ENCODE measurements at regions not wholly inside any gene's neighbourhood (a gene's known extent, or its start where the extent isn't known, plus 50 kb on each side); places are given as distances from the start of the nearest gene placed in this dataset.

DNA sequence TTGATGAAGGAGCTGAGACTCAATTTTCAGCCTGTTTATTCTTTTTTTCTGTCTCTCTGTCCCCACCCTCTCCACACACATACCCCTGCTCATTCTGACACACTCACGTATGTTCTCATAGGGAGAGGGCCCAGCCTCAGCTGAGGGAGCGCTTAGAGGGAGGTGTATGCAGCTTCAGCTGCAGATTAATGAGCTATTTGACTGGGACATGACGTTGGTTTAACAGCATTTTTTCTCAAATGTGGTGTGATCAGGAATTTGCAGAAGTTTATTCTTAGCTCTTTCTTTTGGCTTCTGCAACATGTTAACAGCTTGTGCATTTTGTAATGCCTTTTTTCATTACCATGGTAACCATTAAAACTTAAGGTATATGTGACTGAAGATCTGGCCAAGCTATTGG lies 1547.1 kb upstream of the PIK3C3 start:
- CTCF ChIA-PET = no interaction called here
- Histone ChIP-seq H3K27ac (ENCODE audit: insufficient read depth in 1 of 2, low read depth in 1 of 2, low read length in 2 of 2, poor library complexity in 1 of 2, severe bottlenecking in 2 of 2) (no peak overlapping the region), H3K36me3 (ENCODE audit: control insufficient read depth in 4 of 4, insufficient read depth in 4 of 4, low read length in 3 of 4) (no peaks in the 10 kb centered on the region), H3K4me3 (ENCODE audit: control insufficient read depth in 1 of 7, extremely low read depth in 1 of 7, insufficient read depth in 4 of 7, low read depth in 2 of 7, low read length in 6 of 7) (no peak overlapping the region), H3K27me3 (replicated peaks in 2 of 5; ENCODE audit: control insufficient read depth in 4 of 5, insufficient read depth in 5 of 5, low read length in 4 of 5) (peaks cover 0 to 2% (median 0%) of the 10 kb centered on the region in 5 experiments), H3K4me1 (ENCODE audit: control extremely low read depth in 1 of 4, control insufficient read depth in 4 of 4, insufficient read depth in 4 of 4, low read length in 3 of 4) (no peaks in the 10 kb centered on the region), H3K9me3 (ENCODE audit: control extremely low read depth in 1 of 5, control insufficient read depth in 4 of 5, insufficient read depth in 2 of 5, low read depth in 1 of 5, low read length in 4 of 5) (peaks cover 0 to 1% (median 0%) of the 10 kb centered on the region in 5 experiments)
- no peak for DNase-seq
- POLR2A ChIA-PET = no interaction called here
- 33% methylated on average over 1 of the region's 3 CpGs for WGBS (ENCODE audit: insufficient coverage)

DNA sequence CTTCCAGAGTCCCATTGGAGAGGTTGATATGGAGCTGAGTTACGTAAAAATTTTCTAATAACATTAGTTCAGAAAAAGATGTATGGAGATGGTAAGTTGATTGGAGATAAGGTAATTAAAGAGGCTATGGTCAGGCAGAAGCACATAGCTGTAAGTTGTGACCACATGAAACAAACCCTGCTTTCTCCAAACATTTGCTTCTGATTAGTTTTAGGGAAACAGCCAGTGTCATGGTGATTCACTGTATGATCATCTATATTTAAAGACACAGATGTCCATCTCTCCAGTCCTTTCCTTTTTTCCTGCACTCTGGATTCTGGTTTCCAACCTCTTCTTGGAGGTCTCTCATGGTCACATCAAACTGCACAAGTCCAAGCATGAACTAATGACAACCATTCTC lies 1550.8 kb upstream of the PIK3C3 start:
- H3K27ac ChIP-seq (ENCODE audit: insufficient read depth in 1 of 2, low read depth in 1 of 2, low read length in 2 of 2, poor library complexity in 1 of 2, severe bottlenecking in 2 of 2) = no peak overlapping the region
- ChIA-PET CTCF (interaction anchor here (1.4 kb wide), 1 partner anchor 10 kb away, joined by 5 read pairs; no protein-coding TSS in a partner anchor), POLR2A (no interaction called here)
- H3K36me3 ChIP-seq (ENCODE audit: control insufficient read depth in 4 of 4, insufficient read depth in 4 of 4, low read length in 3 of 4) = no peaks in the 10 kb centered on the region
- WGBS (ENCODE audit: insufficient coverage) = no CpG with 5 or more reads among the region's 1 CpG
- H3K4me1 ChIP-seq (ENCODE audit: control extremely low read depth in 1 of 4, control insufficient read depth in 4 of 4, insufficient read depth in 4 of 4, low read length in 3 of 4) = no peaks in the 10 kb centered on the region
- peaks cover 0 to 2% (median 0%) of the 10 kb centered on the region in 5 experiments for H3K27me3 ChIP-seq (replicated peaks in 2 of 5; ENCODE audit: control insufficient read depth in 4 of 5, insufficient read depth in 5 of 5, low read length in 4 of 5)
- no peak overlapping the region for H3K4me3 ChIP-seq (ENCODE audit: control insufficient read depth in 1 of 7, extremely low read depth in 1 of 7, insufficient read depth in 4 of 7, low read depth in 2 of 7, low read length in 6 of 7)
- DNase-seq = no peak
- no peaks in the 10 kb centered on the region for H3K9me3 ChIP-seq (ENCODE audit: control extremely low read depth in 1 of 5, control insufficient read depth in 4 of 5, insufficient read depth in 2 of 5, low read depth in 1 of 5, low read length in 4 of 5)

DNA sequence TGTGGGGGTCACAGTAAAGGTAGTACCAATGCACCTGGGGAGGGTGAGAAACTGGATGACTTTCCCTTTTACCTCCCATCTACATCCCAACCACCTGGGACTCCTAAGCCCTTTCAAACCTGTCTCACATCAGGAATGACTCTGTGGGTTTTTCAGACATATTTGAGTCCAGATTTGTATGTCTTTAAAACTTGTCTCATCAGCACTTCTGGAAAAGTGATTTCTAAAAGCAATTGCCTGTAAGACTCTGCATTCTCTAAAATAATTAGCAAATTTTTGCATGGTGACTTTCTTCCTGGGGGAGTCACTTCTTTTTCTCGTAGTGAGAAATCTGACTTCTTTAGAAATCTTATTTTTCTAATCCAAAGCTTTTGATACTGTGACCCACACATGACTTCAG lies 1553.0 kb upstream of the PIK3C3 start:
- H3K9me3 ChIP-seq (ENCODE audit: control extremely low read depth in 1 of 5, control insufficient read depth in 4 of 5, insufficient read depth in 2 of 5, low read depth in 1 of 5, low read length in 4 of 5) = no peaks in the 10 kb centered on the region
- peaks cover 0 to 2% (median 0%) of the 10 kb centered on the region in 5 experiments for H3K27me3 ChIP-seq (replicated peaks in 2 of 5; ENCODE audit: control insufficient read depth in 4 of 5, insufficient read depth in 5 of 5, low read length in 4 of 5)
- ChIA-PET POLR2A (no interaction called here), CTCF (no interaction called here)
- no peak overlapping the region for H3K27ac ChIP-seq (ENCODE audit: insufficient read depth in 1 of 2, low read depth in 1 of 2, low read length in 2 of 2, poor library complexity in 1 of 2, severe bottlenecking in 2 of 2)
- H3K4me1 ChIP-seq (ENCODE audit: control extremely low read depth in 1 of 4, control insufficient read depth in 4 of 4, insufficient read depth in 4 of 4, low read length in 3 of 4) = no peaks in the 10 kb centered on the region
- H3K36me3 ChIP-seq (ENCODE audit: control insufficient read depth in 4 of 4, insufficient read depth in 4 of 4, low read length in 3 of 4) = no peaks in the 10 kb centered on the region
- WGBS (ENCODE audit: insufficient coverage) = no CpG with 5 or more reads among the region's 1 CpG
- H3K4me3 ChIP-seq (ENCODE audit: control insufficient read depth in 1 of 7, extremely low read depth in 1 of 7, insufficient read depth in 4 of 7, low read depth in 2 of 7, low read length in 6 of 7) = no peak overlapping the region
- DNase-seq = no peak

DNA sequence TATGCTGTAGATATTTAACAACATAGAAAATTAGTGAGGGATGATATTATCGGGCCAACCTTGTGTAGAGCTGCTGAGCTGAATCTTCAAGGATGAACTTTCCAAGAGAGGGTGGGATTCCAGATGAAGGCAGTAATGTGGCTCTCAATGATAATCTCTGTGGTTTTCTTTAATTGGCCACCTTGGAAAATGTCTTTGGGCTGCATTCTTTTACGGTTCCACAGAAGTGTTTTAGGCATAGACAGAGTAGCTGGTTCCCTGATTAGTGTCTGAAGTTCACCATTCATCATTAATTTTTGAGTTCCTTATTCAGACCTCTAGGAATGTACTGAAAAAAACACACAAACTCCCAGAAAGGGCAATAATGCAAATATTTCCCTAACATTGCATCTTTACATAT lies 1566.9 kb upstream of the PIK3C3 start:
- no peak for DNase-seq
- H3K27ac ChIP-seq (ENCODE audit: insufficient read depth in 1 of 2, low read depth in 1 of 2, low read length in 2 of 2, poor library complexity in 1 of 2, severe bottlenecking in 2 of 2) = no peak overlapping the region
- H3K4me3 ChIP-seq (ENCODE audit: control insufficient read depth in 1 of 7, extremely low read depth in 1 of 7, insufficient read depth in 4 of 7, low read depth in 2 of 7, low read length in 6 of 7) = no peak overlapping the region
- ChIA-PET CTCF (no interaction called here), POLR2A (no interaction called here)
- WGBS (ENCODE audit: insufficient coverage) = 100% methylated on average over 1 of the region's 2 CpGs
- no peaks in the 10 kb centered on the region for H3K27me3 ChIP-seq (replicated peaks in 2 of 5; ENCODE audit: control insufficient read depth in 4 of 5, insufficient read depth in 5 of 5, low read length in 4 of 5)
- H3K36me3 ChIP-seq (ENCODE audit: control insufficient read depth in 4 of 4, insufficient read depth in 4 of 4, low read length in 3 of 4) = no peaks in the 10 kb centered on the region
- H3K9me3 ChIP-seq (ENCODE audit: control extremely low read depth in 1 of 5, control insufficient read depth in 4 of 5, insufficient read depth in 2 of 5, low read depth in 1 of 5, low read length in 4 of 5) = no peaks in the 10 kb centered on the region
- H3K4me1 ChIP-seq (ENCODE audit: control extremely low read depth in 1 of 4, control insufficient read depth in 4 of 4, insufficient read depth in 4 of 4, low read length in 3 of 4) = no peaks in the 10 kb centered on the region

DNA sequence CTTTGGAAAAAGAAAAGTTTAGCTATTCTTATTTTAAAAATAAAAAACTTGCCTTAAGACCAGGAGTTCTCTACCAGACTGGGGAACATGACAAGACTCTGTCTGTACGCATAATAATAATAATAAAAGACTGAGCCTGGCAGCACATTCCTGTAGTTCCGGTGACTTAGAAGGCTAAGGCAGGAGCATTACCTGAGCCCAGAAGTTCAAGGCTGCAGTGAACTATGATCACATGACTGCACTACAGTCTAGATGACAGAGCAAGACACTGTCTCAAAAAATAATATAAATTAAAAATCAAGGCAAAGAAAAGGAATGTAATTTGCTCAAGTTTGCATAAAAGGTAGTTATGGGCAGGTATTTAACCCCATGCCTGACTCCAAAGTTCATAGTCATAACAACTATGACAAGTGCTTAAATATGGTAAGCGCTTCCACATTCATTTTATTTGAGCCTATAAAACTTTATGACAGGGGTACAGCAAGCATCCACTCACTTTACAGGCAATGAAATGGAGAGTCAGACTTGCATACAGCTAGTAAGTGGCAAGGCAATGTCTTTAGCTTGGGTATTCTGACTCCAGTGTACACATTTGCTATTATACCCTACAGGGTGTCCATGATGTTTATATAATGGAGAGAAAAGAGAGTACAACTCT lies 1567.8 kb upstream of the PIK3C3 start:
- Histone ChIP-seq H3K9me3 (ENCODE audit: control extremely low read depth in 1 of 5, control insufficient read depth in 4 of 5, insufficient read depth in 2 of 5, low read depth in 1 of 5, low read length in 4 of 5) (no peaks in the 10 kb centered on the region), H3K27me3 (replicated peaks in 2 of 5; ENCODE audit: control insufficient read depth in 4 of 5, insufficient read depth in 5 of 5, low read length in 4 of 5) (no peaks in the 10 kb centered on the region), H3K4me3 (ENCODE audit: control insufficient read depth in 1 of 7, extremely low read depth in 1 of 7, insufficient read depth in 4 of 7, low read depth in 2 of 7, low read length in 6 of 7) (no peak overlapping the region), H3K27ac (ENCODE audit: insufficient read depth in 1 of 2, low read depth in 1 of 2, low read length in 2 of 2, poor library complexity in 1 of 2, severe bottlenecking in 2 of 2) (no peak overlapping the region), H3K36me3 (ENCODE audit: control insufficient read depth in 4 of 4, insufficient read depth in 4 of 4, low read length in 3 of 4) (no peaks in the 10 kb centered on the region), H3K4me1 (ENCODE audit: control extremely low read depth in 1 of 4, control insufficient read depth in 4 of 4, insufficient read depth in 4 of 4, low read length in 3 of 4) (no peaks in the 10 kb centered on the region)
- DNase-seq = no peak
- ChIA-PET POLR2A (no interaction called here), CTCF (no interaction called here)
- 100% methylated on average over 3 of the region's 3 CpGs for WGBS (ENCODE audit: insufficient coverage)

DNA sequence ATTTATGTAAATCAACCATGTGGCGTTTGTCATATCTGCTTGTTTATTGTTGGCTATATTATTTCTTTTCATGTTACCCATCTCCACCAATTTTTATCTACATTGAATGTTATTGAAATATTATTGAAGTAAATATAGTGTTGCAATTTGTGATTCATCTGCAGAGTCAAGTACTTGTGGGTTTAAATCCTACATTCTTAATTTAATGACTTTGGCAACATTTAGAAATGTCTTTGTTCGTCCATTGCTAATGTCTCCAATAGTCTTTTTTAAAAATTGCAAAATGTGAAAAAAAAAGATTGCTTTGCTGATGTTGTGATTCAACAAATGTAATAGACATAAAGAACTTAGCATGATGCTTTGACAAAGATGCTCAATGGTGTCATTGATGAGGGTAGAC lies 1572.8 kb upstream of the PIK3C3 start:
- no CpG with 5 or more reads among the region's 2 CpGs for WGBS (ENCODE audit: insufficient coverage)
- POLR2A ChIA-PET = no interaction called here

DNA sequence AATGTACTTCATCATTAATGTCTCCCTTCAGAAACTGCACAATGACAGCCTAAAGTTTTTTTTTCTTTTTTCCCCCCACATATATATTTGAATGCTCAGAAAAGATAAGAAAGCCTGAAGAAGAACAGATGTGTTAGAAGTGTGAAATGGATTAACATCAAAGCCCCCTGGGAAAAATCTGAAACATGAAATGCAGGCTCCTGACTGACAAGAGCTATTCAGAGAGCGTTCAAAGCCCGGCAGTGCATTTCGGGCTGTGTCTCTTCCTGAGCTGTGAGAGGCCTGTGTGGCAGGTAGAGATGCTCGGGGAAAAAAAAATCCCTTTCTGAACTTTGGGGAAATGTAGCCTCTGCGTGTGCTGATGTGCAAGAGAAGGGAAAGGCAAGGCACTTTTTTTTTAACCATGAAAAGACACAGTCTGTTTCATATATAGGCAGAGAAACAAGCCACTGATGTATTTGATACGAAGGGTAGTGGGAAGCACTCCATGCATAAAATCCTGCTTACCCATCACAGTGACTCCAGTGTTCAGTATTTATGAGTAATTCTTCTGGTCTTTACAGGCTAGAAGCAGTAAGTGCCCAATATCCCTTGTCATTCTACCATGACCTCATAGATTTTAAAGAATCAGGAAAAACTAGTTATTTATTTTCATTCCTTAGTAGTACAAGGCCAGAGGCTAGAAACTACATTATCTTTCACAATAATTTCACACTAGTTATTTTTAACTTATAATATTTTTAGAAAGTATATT lies 1574.2 kb upstream of the PIK3C3 start:
- POLR2A ChIA-PET = no interaction called here
- CTCF ChIA-PET = no interaction called here

More for the DNA sequence above, 1572.8 kb upstream of the PIK3C3 start:
- Histone ChIP-seq H3K4me3 (ENCODE audit: control insufficient read depth in 1 of 7, extremely low read depth in 1 of 7, insufficient read depth in 4 of 7, low read depth in 2 of 7, low read length in 6 of 7) (no peak overlapping the region), H3K27me3 (replicated peaks in 2 of 5; ENCODE audit: control insufficient read depth in 4 of 5, insufficient read depth in 5 of 5, low read length in 4 of 5) (no peaks in the 10 kb centered on the region), H3K27ac (ENCODE audit: insufficient read depth in 1 of 2, low read depth in 1 of 2, low read length in 2 of 2, poor library complexity in 1 of 2, severe bottlenecking in 2 of 2) (no peak overlapping the region), H3K4me1 (ENCODE audit: control extremely low read depth in 1 of 4, control insufficient read depth in 4 of 4, insufficient read depth in 4 of 4, low read length in 3 of 4) (no peaks in the 10 kb centered on the region), H3K9me3 (ENCODE audit: control extremely low read depth in 1 of 5, control insufficient read depth in 4 of 5, insufficient read depth in 2 of 5, low read depth in 1 of 5, low read length in 4 of 5) (no peaks in the 10 kb centered on the region), H3K36me3 (ENCODE audit: control insufficient read depth in 4 of 4, insufficient read depth in 4 of 4, low read length in 3 of 4) (no peaks in the 10 kb centered on the region)
- CTCF ChIA-PET = no interaction called here
- DNase-seq = no peak

More for the DNA sequence above, 1574.2 kb upstream of the PIK3C3 start:
- DNase-seq = no peak
- Histone ChIP-seq H3K36me3 (ENCODE audit: control insufficient read depth in 4 of 4, insufficient read depth in 4 of 4, low read length in 3 of 4) (no peaks in the 10 kb centered on the region), H3K27me3 (replicated peaks in 2 of 5; ENCODE audit: control insufficient read depth in 4 of 5, insufficient read depth in 5 of 5, low read length in 4 of 5) (no peaks in the 10 kb centered on the region), H3K4me3 (ENCODE audit: control insufficient read depth in 1 of 7, extremely low read depth in 1 of 7, insufficient read depth in 4 of 7, low read depth in 2 of 7, low read length in 6 of 7) (no peak overlapping the region), H3K4me1 (ENCODE audit: control extremely low read depth in 1 of 4, control insufficient read depth in 4 of 4, insufficient read depth in 4 of 4, low read length in 3 of 4) (no peaks in the 10 kb centered on the region), H3K27ac (ENCODE audit: insufficient read depth in 1 of 2, low read depth in 1 of 2, low read length in 2 of 2, poor library complexity in 1 of 2, severe bottlenecking in 2 of 2) (no peak overlapping the region), H3K9me3 (ENCODE audit: control extremely low read depth in 1 of 5, control insufficient read depth in 4 of 5, insufficient read depth in 2 of 5, low read depth in 1 of 5, low read length in 4 of 5) (no peaks in the 10 kb centered on the region)
- WGBS (ENCODE audit: insufficient coverage) = 100% methylated on average over 6 of the region's 6 CpGs
